Transverse colon (tissue), 3 donors: ENCODE measurements at regions not wholly inside any gene's neighbourhood (a gene's known extent, or its start where the extent isn't known, plus 50 kb on each side); places are given as distances from the start of the nearest gene placed in this dataset.

ENCODE experiments used
- EP300 ChIP-seq: sonication (generic); formaldehyde crosslinking; IDR thresholded peaks from one replicate; pipeline ENCODE4 v1.6.1; 2017; ENCODE audit warnings: antibody characterized with exemption, low read depth
- POLR2A ChIP-seq: fragments of 450-650 bp; IDR thresholded peaks from one replicate; pipeline ENCODE4 v1.6.1; 2016; ENCODE audit warnings: antibody characterized with exemption, mild to moderate bottlenecking, moderate library complexity
- POLR2AphosphoS5 ChIP-seq, 3 donors: sonication (generic); formaldehyde crosslinking; IDR thresholded peaks; one replicate each; pipeline ENCODE4 v1.6.1; 2016; ENCODE audit warnings: antibody characterized with exemption in 3 of 3

- TF ChIP-seq POLR2AphosphoS5 (IDR thresholded peaks at IDR 0.05) (no peak), POLR2A (no peak), EP300 (no peak)
These were observed 1998.6 kb upstream of the PCDH20 start for GRCh38 chr13:63414247-63414646.
